ENCODE measurements at regions not wholly inside any gene's neighbourhood (a gene's known extent, or its start where the extent isn't known, plus 50 kb on each side); places are given as distances from the start of the nearest gene placed in this dataset.

GRCh38 chr12:118611770-118612169 lies 235.4 kb downstream of the SUDS3 start:
- no peak for DNase-seq

GRCh38 chr12:118617611-118618450 lies 241.5 kb downstream of the SUDS3 start:
- peak; percentile 11 for DNase-seq

- no peak for DNase-seq
These were observed 242.3 kb downstream of the SUDS3 start for GRCh38 chr12:118618695-118619094.

GRCh38 chr12:118625050-118625675 lies 248.8 kb downstream of the SUDS3 start:
- no peak for DNase-seq

DNA sequence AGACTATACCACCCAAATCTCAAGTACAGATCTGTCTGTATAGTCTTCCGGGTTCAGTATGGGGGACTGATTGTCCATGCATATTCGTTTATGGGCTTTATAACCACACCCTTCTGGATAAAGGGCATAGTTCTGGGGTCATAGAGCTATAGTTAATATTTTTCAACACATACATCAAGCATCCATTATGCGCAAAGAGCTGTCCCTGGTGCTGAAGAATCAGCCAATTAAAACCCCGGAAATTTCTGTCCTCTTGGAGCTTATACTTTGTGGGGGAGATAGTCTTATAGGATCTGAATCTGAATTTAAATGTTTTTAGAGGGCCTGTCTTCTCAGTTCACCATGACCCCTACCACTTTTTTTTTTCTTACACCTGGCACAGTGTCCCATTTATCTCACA lies 256.7 kb downstream of the SUDS3 start:
- DNase-seq = no peak

DNA sequence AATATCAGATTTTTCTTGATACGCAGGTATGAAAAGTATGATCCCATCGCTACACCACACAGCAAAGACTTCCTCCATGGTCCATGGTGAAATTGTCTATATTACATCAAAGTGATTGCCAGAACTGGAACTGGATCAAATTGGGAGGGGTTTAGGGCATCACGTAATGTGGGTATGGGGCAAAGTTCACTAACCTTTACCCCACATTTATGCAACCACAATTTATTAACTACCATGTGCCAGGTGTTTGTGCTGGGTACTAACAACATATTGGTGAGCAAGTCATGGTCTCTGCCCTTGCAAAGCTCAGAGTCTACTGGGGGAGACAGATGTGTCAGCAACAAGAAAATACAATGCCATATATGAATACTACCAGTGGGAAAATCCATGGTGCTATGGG lies 258.9 kb downstream of the SUDS3 start:
- DNase-seq = no peak

DNA sequence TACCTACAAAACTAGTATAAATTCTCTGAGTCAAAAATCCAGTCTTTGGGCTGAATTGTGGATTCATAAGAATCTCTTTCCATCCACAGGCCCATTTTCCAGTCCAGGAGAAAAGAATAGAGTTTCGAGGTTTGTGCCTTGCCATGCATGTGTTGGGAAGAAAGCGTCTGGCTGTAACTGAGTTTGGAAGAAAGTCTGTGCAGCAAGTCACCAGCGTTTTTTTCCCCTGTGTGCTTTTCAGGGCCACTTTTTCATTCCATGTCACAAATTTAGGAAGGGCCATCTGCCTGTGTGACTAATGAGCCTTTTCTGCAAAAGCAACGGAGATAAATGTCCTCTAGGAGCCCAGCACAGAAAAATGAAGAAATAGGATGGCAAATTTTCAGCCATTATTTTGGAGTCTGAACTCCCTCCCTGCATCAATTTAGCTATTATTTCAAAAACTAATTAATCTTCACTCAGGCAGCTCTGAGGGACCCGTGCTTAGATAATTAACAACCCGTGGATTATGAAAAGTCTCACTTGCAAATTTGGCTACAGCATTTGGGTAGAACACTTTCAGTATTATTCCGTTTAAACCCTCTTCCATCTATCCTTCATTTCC lies 261.5 kb downstream of the SUDS3 start:
- DNase-seq = no peak

DNA sequence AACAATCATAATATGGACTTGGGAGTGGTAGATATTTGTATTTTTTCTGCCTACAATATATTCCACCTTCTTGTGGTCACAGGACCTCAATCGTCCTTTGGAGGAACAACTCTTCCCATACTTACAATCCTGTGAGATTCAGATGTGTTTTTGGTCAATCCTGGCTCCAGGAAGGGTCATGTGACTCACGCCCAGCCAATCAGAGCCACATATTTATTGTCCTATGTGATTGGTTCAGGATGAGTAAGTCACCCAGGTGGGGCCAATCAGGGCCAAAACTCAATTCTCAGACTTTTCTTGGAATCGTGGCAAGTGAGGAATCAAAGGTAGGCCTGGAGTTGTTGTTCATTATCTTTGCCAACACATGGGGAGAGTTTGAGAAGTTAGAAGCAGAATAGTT lies 264.9 kb downstream of the SUDS3 start:
- no peak for DNase-seq

GRCh38 chr12:118645219-118645618 lies 268.9 kb downstream of the SUDS3 start:
- no peak for DNase-seq

DNA sequence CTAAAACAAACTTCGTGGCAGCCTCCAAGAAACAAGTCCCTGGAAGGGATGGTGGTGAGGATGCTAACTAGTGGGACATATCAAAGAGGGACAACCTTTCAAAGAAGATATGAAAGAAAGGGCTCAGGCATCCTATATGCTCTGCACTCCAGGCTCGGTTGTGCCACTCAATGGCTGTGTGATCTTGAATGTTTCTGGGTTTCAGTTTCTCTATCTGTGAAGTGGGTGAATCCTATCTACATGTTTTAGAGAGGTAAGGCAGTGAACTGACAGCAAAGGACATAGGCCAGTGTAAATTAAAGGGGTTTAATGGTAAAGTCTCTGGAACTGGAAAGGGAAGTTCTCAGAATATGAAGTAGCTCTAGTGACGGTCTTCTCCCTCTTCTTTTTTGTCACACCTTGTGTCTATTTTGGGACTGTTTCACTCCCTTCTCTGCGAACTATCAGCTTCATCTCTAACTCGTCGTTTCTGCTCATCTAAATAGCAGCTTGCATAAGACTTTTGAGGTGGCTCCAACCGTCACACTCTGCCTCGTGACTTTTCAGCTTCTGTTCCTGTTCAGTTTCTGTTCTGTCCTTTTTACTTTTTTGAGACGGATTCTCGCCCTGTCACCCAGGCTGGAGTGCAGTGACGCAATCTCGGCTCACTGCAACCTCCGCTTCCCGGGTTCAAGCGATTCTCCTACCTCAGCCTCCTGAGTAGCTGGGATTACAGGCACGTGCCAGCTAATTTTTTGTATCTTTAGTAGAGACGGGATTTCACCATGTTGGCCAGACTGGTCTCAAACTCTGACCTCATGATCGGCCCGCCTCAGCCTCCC lies 273.6 kb downstream of the SUDS3 start:
- DNase-seq = no peak

- DNase-seq = no peak
These were observed 274.2 kb downstream of the SUDS3 start for GRCh38 chr12:118650586-118650960.

GRCh38 chr12:118651487-118651886 lies 275.1 kb downstream of the SUDS3 start:
- DNase-seq = no peak

- no peak for DNase-seq
These were observed 279.2 kb downstream of the SUDS3 start for GRCh38 chr12:118655588-118655987.

GRCh38 chr12:118680356-118680963 lies 300.9 kb upstream of the SRRM4 start:
- DNase-seq = no peak

DNA sequence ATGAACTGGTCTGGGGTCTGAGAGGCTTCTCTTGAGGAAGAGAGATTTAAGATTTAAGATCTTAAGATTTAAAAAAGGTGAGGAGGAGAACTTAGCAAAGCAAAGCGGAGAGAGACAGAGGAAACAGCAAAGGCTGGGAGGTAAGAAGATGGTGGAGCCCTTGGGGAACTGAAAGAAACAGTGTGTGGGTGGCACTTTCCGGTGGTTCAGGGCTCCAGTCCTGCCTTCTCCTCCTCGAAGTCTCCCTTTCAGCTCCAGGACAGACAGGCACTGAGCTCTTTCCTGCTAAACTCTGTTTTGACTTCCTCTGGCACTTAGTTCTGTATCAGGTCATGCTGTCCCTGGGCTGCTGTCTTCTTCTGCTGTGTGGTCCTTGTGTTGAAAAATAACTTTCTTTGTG lies 298.7 kb upstream of the SRRM4 start:
- DNase-seq = no peak

DNA sequence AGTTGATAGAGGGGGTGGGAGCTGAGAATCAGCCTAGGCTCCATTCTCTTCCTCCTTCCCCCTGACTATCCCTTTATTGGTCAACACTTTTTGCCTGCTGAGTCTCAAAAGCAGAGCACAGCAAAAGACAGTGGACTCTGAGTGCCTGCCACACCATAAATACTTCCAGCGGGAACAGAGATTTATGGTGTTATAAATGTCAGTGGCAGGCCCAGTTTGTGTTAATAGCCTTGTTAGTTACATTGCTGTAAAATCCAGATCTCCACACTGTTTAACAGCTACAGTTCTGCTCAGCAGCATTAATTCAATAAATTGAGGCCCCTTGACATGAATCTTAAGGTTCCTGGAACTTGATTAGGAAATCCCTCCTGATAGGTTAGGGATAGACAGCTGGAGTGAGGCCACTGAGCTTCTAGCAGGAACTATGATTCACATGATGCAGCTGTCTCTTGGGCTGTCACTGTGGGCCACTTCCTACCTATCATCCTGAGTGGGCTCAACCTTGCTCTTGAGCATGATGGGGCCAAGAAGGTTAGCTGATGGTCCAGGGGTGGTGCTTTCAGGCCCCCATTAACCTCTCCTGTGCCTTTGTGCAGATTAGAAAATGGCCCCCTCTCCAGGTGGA lies 295.2 kb upstream of the SRRM4 start:
- no peak for DNase-seq

DNA sequence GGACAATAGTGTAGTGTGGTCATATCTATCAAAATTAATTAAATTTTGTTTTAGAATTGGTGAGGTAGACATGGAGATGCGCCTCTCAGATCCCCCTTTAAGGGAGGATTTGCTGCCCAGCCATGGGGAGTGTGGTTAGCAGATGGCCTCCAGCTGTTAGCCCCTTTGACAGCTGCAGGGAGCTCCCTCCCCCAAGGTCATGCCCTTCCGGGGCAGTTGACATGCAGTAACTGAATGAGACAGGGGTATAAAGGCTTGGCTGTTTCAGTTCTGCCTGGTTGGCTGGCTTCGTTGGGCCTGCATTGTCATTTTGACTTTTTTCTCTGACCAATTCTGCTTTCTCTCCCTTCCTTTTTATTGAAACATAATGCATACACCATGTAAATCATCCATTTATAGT lies 291.5 kb upstream of the SRRM4 start:
- no peak for DNase-seq

DNA sequence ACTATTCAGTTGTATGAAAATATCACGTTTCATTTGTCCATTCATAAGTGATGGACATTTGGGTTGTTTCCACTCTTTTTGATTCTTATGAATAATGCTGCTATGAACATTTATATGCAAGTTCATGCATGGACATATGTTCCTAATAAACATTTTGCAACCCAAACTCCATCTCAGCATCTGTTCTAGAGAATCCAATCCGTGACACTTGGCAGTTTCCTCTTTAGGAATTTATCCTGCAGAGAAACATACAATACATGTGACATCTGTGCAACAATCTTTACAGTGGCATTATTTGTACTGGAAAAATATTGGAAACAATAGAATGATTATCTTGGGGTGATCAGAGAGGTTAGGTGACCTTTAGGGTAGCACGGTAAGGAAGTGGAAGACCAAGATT lies 290.8 kb upstream of the SRRM4 start:
- no peak for DNase-seq

- DNase-seq = no peak
These were observed 287.1 kb upstream of the SRRM4 start for GRCh38 chr12:118694128-118694775.

GRCh38 chr12:118704527-118705241 lies 276.7 kb upstream of the SRRM4 start:
- no peak for DNase-seq

DNA sequence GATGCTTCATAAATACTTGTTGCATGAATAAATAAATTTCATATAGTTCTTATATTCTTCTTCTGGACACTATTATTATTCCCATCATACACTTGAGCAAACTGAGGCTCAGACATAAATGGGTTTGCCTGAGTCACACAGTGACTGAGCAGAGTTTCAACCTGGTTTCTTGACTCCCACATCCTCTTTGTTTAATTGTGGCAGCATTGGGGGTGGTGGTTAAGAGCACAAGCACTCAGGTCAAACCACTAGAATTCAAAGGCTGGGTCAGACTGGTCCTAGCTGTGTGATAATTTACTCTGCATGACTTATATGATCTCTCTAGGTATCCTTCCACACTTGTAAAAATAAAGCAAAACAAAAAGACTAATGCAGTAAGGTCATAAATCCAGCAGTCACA lies 274.9 kb upstream of the SRRM4 start:
- no peak for DNase-seq
